ENCODE measurements at regions not wholly inside any gene's neighbourhood (a gene's known extent, or its start where the extent isn't known, plus 50 kb on each side); places are given as distances from the start of the nearest gene placed in this dataset.
A peak's percentile ranks its signal among the peaks of the same experiment; 100 is the strongest.
"Not testable (repeated sequence)": the region's sequence is repeated elsewhere in the genome, so short reads cannot be mapped to it uniquely, and the experiment has no call there.

GRCh38 chr17:43324205-43324893 is 74.4 kb upstream of the ARL4D start:
- no peak overlapping the region for H3K4me3 ChIP-seq
- H3K36me3 ChIP-seq: no peaks in the 10 kb centered on the region
- no peaks in the 10 kb centered on the region for H3K27me3 ChIP-seq
- H3K9me3 ChIP-seq: peaks cover 4% of the 10 kb centered on the region; the same call in 1 of the 2 replicates
- no peak for DNase-seq

- H3K27me3 ChIP-seq: no peaks in the 10 kb centered on the region
- H3K36me3 ChIP-seq: no peaks in the 10 kb centered on the region
- DNase-seq: no peak
- H3K9me3 ChIP-seq: peaks cover 6% of the 10 kb centered on the region; the same call in 1 of the 2 replicates
- H3K4me3 ChIP-seq: no peak overlapping the region
Measured at GRCh38 chr17:43319293-43320124, 79.3 kb upstream of the ARL4D start.

- peaks cover 6% of the 10 kb centered on the region; the same call in 1 of the 2 replicates for H3K9me3 ChIP-seq
- H3K4me3 ChIP-seq: no peak overlapping the region
- DNase-seq: peak; percentile 23
- H3K27me3 ChIP-seq: no peaks in the 10 kb centered on the region
- H3K36me3 ChIP-seq: no peaks in the 10 kb centered on the region
Measured at GRCh38 chr17:43316522-43317142, 82.2 kb upstream of the ARL4D start.

GRCh38 chr17:43315858-43316521 is 82.2 kb upstream of the RNU2-1 start:
- Histone ChIP-seq H3K9me3 (peaks cover 6% of the 10 kb centered on the region; the same call in 1 of the 2 replicates), H3K36me3 (no peaks in the 10 kb centered on the region), H3K4me3 (no peak overlapping the region), H3K27me3 (no peaks in the 10 kb centered on the region)
- no peak for DNase-seq

- Histone ChIP-seq H3K27me3 (no peaks in the 10 kb centered on the region), H3K36me3 (no peaks in the 10 kb centered on the region), H3K9me3 (peaks cover 6% of the 10 kb centered on the region; the same call in 1 of the 2 replicates), H3K4me3 (no peak overlapping the region)
- no peak for DNase-seq
Measured at GRCh38 chr17:43315369-43315768, 81.6 kb upstream of the RNU2-1 start.

GRCh38 chr17:43314611-43315011 is 80.8 kb upstream of the RNU2-1 start:
- Histone ChIP-seq H3K36me3 (no peaks in the 10 kb centered on the region), H3K27me3 (no peaks in the 10 kb centered on the region), H3K4me3 (no peak overlapping the region), H3K9me3 (0 out of 2 replicates have a peak, but pooled peaks cover 3% of the 10 kb centered on the region)
- DNase-seq: no peak

GRCh38 chr17:43312011-43312410 is 78.2 kb upstream of the RNU2-1 start:
- no peaks in the 10 kb centered on the region for H3K27me3 ChIP-seq
- H3K36me3 ChIP-seq: no peaks in the 10 kb centered on the region
- H3K4me3 ChIP-seq: no peak overlapping the region
- DNase-seq: no peak
- no peaks in the 10 kb centered on the region for H3K9me3 ChIP-seq

- Histone ChIP-seq H3K4me3 (no peak overlapping the region), H3K36me3 (no peaks in the 10 kb centered on the region), H3K27me3 (no peaks in the 10 kb centered on the region), H3K9me3 (no peaks in the 10 kb centered on the region)
- no peak for DNase-seq
Measured at GRCh38 chr17:43309505-43310332, 75.9 kb upstream of the RNU2-1 start.

GRCh38 chr17:43308999-43309398 is 75.2 kb upstream of the RNU2-1 start:
- no peaks in the 10 kb centered on the region for H3K9me3 ChIP-seq
- H3K27me3 ChIP-seq: no peaks in the 10 kb centered on the region
- no peak overlapping the region for H3K4me3 ChIP-seq
- H3K36me3 ChIP-seq: no peaks in the 10 kb centered on the region
- no peak for DNase-seq

- H3K9me3 ChIP-seq, DNase-seq, H3K36me3 ChIP-seq, H3K4me3 ChIP-seq, H3K27me3 ChIP-seq: not testable (repeated sequence)
Measured at GRCh38 chr17:43304792-43305191, 71.0 kb upstream of the RNU2-1 start.

- not testable (repeated sequence) for H3K4me3 ChIP-seq, H3K36me3 ChIP-seq, H3K9me3 ChIP-seq, DNase-seq, H3K27me3 ChIP-seq
Measured at GRCh38 chr17:43303049-43303448, 69.3 kb upstream of the RNU2-1 start.

GRCh38 chr17:43299300-43300076 is 65.7 kb upstream of the RNU2-1 start:
- DNase-seq, H3K27me3 ChIP-seq, H3K9me3 ChIP-seq, H3K4me3 ChIP-seq, H3K36me3 ChIP-seq: not testable (repeated sequence)

- H3K9me3 ChIP-seq, H3K27me3 ChIP-seq, DNase-seq, H3K36me3 ChIP-seq, H3K4me3 ChIP-seq: not testable (repeated sequence)
Measured at GRCh38 chr17:43289670-43290069, 55.9 kb upstream of the RNU2-1 start.

GRCh38 chr17:43283606-43284005 is 49.8 kb upstream of the RNU2-1 start:
- H3K36me3 ChIP-seq, DNase-seq, H3K4me3 ChIP-seq, H3K27me3 ChIP-seq, H3K9me3 ChIP-seq: not testable (repeated sequence)

Measured in MG63 (cell line).